ENCODE measurements at regions not wholly inside any gene's neighbourhood (a gene's known extent, or its start where the extent isn't known, plus 50 kb on each side); places are given as distances from the start of the nearest gene placed in this dataset.

DNA sequence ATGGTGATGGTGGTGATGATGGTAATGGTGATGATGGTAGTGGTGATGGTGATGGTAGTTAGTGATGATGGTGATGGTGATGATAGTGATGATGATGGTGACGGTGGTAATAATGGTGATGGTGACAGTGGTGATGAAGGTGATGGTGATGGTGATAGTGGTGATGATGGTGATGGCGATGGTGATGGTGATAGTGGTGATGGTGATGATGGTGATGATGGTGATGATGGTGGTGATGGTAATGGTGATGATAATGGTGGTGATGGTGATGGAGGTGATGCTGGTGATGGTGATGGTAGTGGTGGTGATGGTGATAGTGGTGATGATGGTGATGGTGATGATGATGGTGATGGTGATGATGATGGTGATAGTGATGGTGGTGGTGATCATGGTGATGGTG is 148.7 kb upstream of the TNRC6C start:
- DNase-seq: no peak

GRCh38 chr17:77810536-77810935 is 148.0 kb upstream of the TNRC6C start:
- DNase-seq: no peak

- DNase-seq: no peak
Observed at GRCh38 chr17:77811521-77811920, 147.0 kb upstream of the TNRC6C start.

- no peak for DNase-seq
Observed at GRCh38 chr17:77814091-77814772, 144.3 kb upstream of the TNRC6C start.

- DNase-seq: no peak
Observed at GRCh38 chr17:77815127-77815905, 143.2 kb upstream of the TNRC6C start.

- no peak for DNase-seq
Observed at GRCh38 chr17:77817953-77818352, 140.6 kb upstream of the TNRC6C start.

DNA sequence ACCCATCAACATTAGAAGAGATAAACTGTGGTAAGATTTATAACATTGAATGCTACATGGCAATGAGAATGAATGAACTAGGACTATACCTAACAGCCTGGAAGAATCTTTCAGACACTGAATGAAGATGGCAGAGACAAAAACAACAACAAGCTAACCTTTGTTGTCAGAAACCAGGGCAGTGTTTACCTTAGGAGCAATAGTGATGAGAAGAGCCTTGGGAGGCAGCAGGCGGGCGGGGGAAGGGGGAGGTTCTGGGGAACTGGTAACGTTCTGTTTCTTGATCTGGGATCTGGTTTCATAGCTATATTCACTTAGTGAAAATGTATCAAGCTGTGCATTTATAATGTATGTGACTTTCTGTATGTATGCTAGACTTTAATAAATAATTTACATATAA is 139.0 kb upstream of the TNRC6C start:
- DNase-seq: no peak

DNA sequence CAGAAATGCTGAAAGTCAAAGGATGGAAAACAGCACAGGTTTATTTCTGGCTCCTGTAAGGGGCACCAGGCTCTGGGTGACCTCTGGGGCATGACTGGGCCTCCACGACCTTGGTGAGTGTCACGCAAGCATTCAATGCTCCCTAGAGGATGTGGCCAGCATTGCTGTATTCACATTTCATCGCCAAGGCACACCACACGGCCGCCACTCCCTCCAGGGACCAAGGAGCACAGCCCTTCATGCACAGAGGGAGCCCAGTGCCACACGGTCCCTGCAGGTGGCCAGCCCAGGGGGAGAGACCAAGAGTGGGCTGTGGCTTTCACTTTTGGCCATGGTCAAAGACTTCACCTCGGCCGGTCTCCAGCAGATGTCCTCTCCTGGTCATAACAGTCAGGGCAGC is 137.4 kb upstream of the TNRC6C start:
- no peak for DNase-seq

DNA sequence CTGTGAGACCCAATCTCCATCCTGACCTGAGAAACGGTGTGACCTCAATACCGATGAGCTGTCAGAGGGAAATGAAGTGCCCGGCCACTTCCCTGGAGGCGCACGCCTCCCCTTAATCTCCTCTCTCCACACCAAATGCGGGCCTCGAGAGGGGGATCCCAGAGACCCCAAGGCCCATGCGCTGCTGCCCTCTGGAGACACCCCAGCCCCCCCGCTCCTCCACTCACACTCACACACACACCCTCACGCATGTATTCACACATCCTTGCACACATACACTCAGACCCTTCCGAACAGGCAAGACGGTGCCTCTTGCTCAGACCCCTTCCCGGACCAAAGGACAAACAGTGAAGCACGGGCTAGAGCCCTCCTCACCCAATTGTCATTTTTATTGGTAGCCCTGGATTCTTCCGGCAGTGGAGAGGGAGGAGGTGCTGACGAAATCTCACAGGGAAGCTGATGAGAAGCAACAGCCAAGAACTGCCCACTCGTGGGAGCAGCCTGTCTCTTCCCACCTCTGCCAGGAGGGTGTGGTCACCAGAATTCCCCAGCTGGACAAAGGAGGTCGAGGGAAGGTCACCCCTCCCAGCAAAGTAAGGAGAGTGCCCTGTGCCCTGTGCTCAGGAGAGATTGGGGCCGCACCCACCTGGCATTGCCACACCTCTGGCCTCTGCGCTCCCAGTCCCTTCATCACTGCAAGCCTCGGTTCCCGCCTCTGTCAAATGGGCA is 136.0 kb upstream of the TNRC6C start:
- DNase-seq: no peak

GRCh38 chr17:77824102-77824779 is 134.3 kb upstream of the TNRC6C start:
- DNase-seq: no peak

DNA sequence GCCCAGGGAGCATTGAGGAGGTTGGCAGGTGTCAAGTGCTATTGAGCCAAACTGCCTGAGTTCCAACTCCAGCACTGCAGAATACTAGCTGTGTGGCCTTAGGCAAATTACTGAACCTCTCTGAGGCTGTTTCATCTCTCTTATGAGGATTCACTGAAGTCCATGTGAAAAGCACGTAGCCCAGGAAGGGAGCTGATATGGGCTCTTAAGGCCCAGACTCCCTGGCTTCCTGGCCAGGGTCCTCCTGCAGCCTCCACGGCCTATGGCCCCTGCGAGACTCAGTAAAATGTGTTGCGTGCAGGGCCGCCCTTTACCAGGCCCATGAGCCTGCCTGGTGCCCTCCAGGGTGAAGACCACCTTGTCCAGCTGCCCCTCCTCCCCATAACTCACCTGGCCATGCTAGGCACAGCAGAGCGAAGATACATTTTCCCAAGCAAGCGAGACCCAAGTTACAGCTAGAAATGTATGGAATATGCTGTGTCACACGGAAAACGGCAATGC is 133.7 kb upstream of the TNRC6C start:
- DNase-seq: no peak

DNA sequence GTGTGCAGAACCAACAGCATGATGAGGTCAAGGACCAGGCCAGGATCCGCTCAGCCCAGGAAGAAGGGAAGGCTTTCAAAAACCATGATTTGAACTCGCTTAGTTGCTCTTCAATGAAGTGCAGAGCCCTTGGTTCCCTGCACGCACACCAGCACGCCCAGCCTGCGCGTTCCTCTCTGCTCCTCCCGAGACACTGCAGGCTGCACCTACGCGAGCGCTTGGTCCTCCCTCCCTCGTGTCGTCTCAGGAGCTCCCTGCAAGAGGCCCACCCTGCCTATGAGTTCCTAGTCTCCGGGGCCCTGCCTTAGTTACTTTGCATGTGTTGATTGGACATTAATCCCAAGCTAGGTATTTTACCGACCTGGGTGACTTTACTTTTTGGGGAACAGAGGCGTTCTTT is 132.9 kb upstream of the TNRC6C start:
- no peak for DNase-seq

GRCh38 chr17:77826132-77826873 is 132.2 kb upstream of the TNRC6C start:
- DNase-seq: no peak

- no peak for DNase-seq
Observed at GRCh38 chr17:77827039-77827438, 131.5 kb upstream of the TNRC6C start.

DNA sequence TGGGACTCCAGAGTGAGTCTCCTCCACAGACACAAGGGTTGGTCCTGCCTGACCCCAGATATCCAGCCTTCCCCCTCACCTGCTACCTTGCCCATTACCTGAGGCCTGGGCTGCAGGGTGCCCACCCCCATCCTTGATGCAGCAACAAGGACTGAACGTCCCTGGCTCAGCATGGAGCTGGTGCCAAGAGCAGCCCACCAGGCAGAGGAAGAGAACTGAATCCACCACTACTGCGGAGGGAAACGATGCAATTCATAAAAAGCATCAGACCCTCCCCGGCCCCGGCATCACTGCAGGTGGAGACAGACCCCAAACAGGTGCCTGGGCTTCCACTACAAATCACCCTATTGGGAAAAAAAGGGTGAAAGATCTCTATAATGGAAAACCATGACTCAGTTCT is 131.0 kb upstream of the TNRC6C start:
- DNase-seq: no peak

DNA sequence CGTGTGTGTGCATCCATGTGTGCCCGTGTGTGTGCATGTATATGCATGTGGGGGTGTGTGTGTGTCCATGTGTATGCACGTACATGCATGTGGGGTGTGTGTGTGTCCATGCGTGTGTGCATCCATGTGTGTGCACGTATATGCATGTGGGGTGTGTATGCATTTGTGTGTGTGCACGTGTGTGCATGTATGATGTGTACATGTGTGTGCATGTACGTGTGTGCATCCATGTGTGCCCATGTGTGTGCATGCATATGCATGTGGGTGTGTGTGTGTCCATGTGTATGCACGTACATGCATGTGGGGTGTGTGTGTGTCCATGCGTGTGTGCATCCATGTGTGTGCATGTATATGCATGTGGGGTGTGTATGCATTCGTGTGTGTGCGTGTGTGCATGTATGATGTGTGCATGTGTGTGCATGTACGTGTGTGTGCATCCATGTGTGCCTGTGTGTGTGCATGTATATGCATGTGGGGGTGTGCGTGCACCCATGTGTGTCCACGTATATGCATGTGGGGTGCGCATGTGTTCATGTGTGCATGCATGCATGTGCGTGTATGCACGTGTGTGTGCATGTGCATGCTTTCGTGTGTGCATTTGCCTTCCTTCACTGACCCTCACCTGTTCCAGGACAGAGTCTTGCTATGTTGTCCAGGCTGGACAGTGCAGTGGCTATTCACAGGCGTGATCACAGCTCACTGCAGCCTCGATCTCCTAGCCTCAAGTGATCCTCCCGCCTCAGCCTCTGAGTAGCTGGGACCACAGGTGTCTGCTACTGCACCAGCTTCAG is 129.6 kb upstream of the TNRC6C start:
- no peak for DNase-seq

DNA sequence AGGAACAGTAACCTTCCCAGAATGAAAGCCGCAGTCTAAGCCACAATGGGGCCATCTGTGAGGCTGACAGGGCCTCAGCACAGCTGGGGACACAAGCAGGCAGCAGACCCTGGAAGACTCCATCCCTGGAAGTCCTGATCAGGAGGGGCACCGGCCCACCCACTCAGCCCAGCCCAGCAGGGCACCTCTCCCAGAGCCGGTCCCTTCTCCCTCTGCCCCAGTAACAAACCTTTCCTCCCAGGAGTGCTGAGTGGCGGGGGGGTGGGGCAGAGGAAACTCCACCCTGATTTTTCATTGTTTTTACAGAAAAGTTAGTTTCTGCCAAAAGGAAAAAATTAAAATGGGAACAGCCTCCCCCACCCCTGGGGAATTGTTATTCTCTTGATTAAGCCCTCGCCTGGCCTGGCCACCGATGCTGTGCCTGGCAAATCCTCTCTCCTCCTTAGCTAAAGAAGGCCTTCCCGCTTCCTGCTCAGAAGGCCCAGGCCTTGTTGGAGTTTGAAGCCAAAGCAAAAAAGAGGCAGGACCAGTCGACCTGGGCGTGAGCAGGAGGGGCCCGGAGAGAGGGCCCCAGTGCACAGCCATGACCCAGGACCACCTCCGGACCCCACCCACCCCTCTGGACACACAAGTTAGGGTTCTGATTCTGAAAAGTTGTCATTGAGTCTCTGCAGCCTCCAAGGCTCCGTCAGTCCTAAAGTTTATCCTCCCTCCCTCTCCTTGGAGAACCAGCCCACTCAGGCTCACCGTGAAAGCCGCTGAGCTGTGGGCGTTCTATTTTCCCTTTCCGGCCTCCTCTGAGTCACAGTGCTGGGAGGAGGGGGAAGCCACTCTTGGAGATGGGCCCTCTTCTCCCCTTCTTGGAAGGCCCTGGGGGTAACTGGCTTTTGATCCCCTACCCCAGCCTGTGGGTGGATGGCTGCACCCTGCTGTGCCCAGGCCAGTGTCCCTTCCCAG is 128.4 kb upstream of the TNRC6C start:
- DNase-seq: no peak

DNA sequence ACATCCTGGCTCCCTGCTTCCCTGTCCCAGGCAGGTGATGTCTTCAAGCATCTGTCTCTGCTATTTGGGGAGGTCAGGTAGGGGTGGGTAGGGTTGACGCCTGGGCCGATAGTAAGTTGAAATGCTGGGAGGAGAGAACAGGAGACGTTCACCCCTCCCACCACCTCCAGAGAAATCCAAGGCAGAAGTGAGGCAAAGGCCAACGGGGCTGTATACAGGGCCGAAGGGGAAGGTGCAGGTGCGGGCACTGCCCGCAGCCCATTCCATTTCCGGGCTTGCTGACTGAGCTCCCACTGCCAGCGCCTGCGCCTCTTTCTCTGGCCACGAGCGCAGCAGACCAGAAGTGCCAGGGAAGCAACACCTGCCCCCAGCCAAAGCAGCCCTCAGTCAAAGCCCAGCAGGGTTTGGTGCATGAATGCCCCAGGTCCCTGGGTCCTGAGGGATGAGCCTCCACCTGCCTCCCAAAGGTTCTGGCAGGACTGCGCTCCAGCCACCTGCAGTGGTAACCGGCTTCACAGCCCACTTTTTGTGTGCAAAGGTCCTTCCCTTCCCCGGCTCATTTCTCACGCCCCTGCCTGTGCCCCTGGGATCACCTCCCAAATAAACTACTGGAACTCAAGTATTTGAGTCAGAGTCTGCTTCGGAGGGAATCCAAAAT is 127.6 kb upstream of the TNRC6C start:
- DNase-seq: no peak

GRCh38 chr17:77831474-77832179 is 126.9 kb upstream of the TNRC6C start:
- no peak for DNase-seq
